ENCODE measurements at regions not wholly inside any gene's neighbourhood (a gene's known extent, or its start where the extent isn't known, plus 50 kb on each side); places are given as distances from the start of the nearest gene placed in this dataset.
"Not testable (repeated sequence)": the region's sequence is repeated elsewhere in the genome, so short reads cannot be mapped to it uniquely, and the experiment has no call there.

- TF ChIP-seq, protein P1, sequence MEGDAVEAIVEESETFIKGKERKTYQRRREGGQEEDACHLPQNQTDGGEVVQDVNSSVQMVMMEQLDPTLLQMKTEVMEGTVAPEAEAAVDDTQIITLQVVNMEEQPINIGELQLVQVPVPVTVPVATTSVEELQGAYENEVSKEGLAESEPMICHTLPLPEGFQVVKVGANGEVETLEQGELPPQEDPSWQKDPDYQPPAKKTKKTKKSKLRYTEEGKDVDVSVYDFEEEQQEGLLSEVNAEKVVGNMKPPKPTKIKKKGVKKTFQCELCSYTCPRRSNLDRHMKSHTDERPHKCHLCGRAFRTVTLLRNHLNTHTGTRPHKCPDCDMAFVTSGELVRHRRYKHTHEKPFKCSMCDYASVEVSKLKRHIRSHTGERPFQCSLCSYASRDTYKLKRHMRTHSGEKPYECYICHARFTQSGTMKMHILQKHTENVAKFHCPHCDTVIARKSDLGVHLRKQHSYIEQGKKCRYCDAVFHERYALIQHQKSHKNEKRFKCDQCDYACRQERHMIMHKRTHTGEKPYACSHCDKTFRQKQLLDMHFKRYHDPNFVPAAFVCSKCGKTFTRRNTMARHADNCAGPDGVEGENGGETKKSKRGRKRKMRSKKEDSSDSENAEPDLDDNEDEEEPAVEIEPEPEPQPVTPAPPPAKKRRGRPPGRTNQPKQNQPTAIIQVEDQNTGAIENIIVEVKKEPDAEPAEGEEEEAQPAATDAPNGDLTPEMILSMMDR (IDR thresholded peaks at IDR 0.05 in 4 of 5, conservative IDR thresholded peaks at IDR 0.05 in 1 of 5) = not testable (repeated sequence)
- TF ChIP-seq POLR2A (IDR thresholded peaks at IDR 0.05) = not testable (repeated sequence)
These were observed 160.6 kb downstream of the POTEM start for GRCh38 chr14:19127664-19128435.

Data from gastrocnemius medialis (tissue), 4 donors.